ENCODE measurements at regions not wholly inside any gene's neighbourhood (a gene's known extent, or its start where the extent isn't known, plus 50 kb on each side); places are given as distances from the start of the nearest gene placed in this dataset.
"Not testable (repeated sequence)": the region's sequence is repeated elsewhere in the genome, so short reads cannot be mapped to it uniquely, and the experiment has no call there.

GRCh38 chr12:83932011-83932410 is 980.6 kb downstream of the SLC6A15 start:
- intact Hi-C loops (cut with micrococcal nuclease): no loop called here
- ATAC-seq (ENCODE audit: low read depth) (no peak), DNase-seq (no peak)
- Histone ChIP-seq H3K9me3 (ENCODE audit: control extremely low read depth in 1 of 3, control insufficient read depth in 2 of 3, insufficient read depth in 1 of 3, low read length in 2 of 3) (no peaks in the 10 kb centered on the region), H3K27me3 (replicated peaks in 1 of 4; ENCODE audit: control extremely low read depth in 1 of 4, control insufficient read depth in 3 of 4, insufficient read depth in 4 of 4, low read length in 3 of 4) (no peaks in the 10 kb centered on the region), H3K4me2 (replicated peaks; ENCODE audit: low read depth, low read length, poor library complexity, severe bottlenecking) (no peak overlapping the region), H3K79me2 (ENCODE audit: control insufficient read depth, insufficient read depth, low read length) (no peaks in the 10 kb centered on the region), H3K27ac (ENCODE audit: low read length in 2 of 2) (no peak overlapping the region), H3K4me1 (ENCODE audit: control insufficient read depth in 2 of 2, insufficient read depth in 2 of 2, low read length in 2 of 2) (no peaks in the 10 kb centered on the region), H2AFZ (ENCODE audit: insufficient read depth, low read depth, low read length, poor library complexity, severe bottlenecking) (no peak overlapping the region), H4K20me1 (ENCODE audit: control insufficient read depth, insufficient read depth, low read length, poor library complexity, severe bottlenecking) (no peaks in the 10 kb centered on the region), H3K36me3 (replicated peaks in 1 of 2; ENCODE audit: control extremely low read depth in 1 of 2, control insufficient read depth in 1 of 2, extremely low read depth in 1 of 2, insufficient read depth in 2 of 2, low read length in 1 of 2) (no peaks in the 10 kb centered on the region), H3K4me3 (ENCODE audit: control extremely low read depth in 1 of 5, extremely low read depth in 1 of 5, insufficient read depth in 1 of 5, low read depth in 2 of 5, low read length in 4 of 5) (no peak overlapping the region), H3K9ac (ENCODE audit: low read length) (no peak overlapping the region)
- no peaks in the 10 kb centered on the region for H3K27me3 Mint-ChIP-seq
- TF ChIP-seq CTCF (IDR thresholded peaks at IDR 0.05): no peak
- no peak overlapping the region for H3K27ac Mint-ChIP-seq
- POLR2A ChIA-PET: no interaction called here
- H3K4me3 Mint-ChIP-seq: no peak overlapping the region
- H3K4me1 Mint-ChIP-seq: no peaks in the 10 kb centered on the region
- CTCF ChIA-PET: no interaction called here
- H3K9me3 Mint-ChIP-seq (ENCODE audit: insufficient read depth): peaks cover 3% of the 10 kb centered on the region
- no CpG with 5 or more reads among the region's 4 CpGs for WGBS (ENCODE audit: insufficient coverage)

- Histone ChIP-seq H4K20me1 (ENCODE audit: control insufficient read depth, insufficient read depth, low read length, poor library complexity, severe bottlenecking) (no peaks in the 10 kb centered on the region), H3K36me3 (replicated peaks in 1 of 2; ENCODE audit: control extremely low read depth in 1 of 2, control insufficient read depth in 1 of 2, extremely low read depth in 1 of 2, insufficient read depth in 2 of 2, low read length in 1 of 2) (no peaks in the 10 kb centered on the region), H2AFZ (ENCODE audit: insufficient read depth, low read depth, low read length, poor library complexity, severe bottlenecking) (no peak overlapping the region), H3K9me3 (ENCODE audit: control extremely low read depth in 1 of 3, control insufficient read depth in 2 of 3, insufficient read depth in 1 of 3, low read length in 2 of 3) (no peaks in the 10 kb centered on the region), H3K9ac (ENCODE audit: low read length) (no peak overlapping the region), H3K27me3 (replicated peaks in 1 of 4; ENCODE audit: control extremely low read depth in 1 of 4, control insufficient read depth in 3 of 4, insufficient read depth in 4 of 4, low read length in 3 of 4) (no peaks in the 10 kb centered on the region), H3K27ac (ENCODE audit: low read length in 2 of 2) (no peak overlapping the region), H3K4me2 (replicated peaks; ENCODE audit: low read depth, low read length, poor library complexity, severe bottlenecking) (no peak overlapping the region), H3K4me3 (ENCODE audit: control extremely low read depth in 1 of 5, extremely low read depth in 1 of 5, insufficient read depth in 1 of 5, low read depth in 2 of 5, low read length in 4 of 5) (no peak overlapping the region), H3K79me2 (ENCODE audit: control insufficient read depth, insufficient read depth, low read length) (no peaks in the 10 kb centered on the region), H3K4me1 (ENCODE audit: control insufficient read depth in 2 of 2, insufficient read depth in 2 of 2, low read length in 2 of 2) (no peaks in the 10 kb centered on the region)
- Mint-ChIP-seq H3K27ac (no peak overlapping the region), H3K9me3 (ENCODE audit: insufficient read depth) (peaks cover 3% of the 10 kb centered on the region), H3K4me3 (no peak overlapping the region), H3K27me3 (no peaks in the 10 kb centered on the region), H3K4me1 (no peaks in the 10 kb centered on the region)
- no peak for DNase-seq
- POLR2A ChIA-PET: no interaction called here
- TF ChIP-seq CTCF (IDR thresholded peaks at IDR 0.05) (no peak), EZH2 (IDR thresholded peaks at IDR 0.05; ENCODE audit: borderline replicate concordance, insufficient read depth, low read depth, low read length, poor library complexity, severe bottlenecking) (no peak)
- intact Hi-C loops (cut with micrococcal nuclease): no loop called here
- CTCF ChIA-PET: no interaction called here
- no peak for ATAC-seq (ENCODE audit: low read depth)
Observed at GRCh38 chr12:83931451-83931850, 981.1 kb downstream of the SLC6A15 start.

- H3K27me3 Mint-ChIP-seq; H3K9me3 ChIP-seq (ENCODE audit: control extremely low read depth in 1 of 3, control insufficient read depth in 2 of 3, insufficient read depth in 1 of 3, low read length in 2 of 3); ATAC-seq (ENCODE audit: low read depth); H3K9me3 Mint-ChIP-seq (ENCODE audit: insufficient read depth); H2AFZ ChIP-seq (ENCODE audit: insufficient read depth, low read depth, low read length, poor library complexity, severe bottlenecking); H3K27me3 ChIP-seq (replicated peaks in 1 of 4; ENCODE audit: control extremely low read depth in 1 of 4, control insufficient read depth in 3 of 4, insufficient read depth in 4 of 4, low read length in 3 of 4); H3K27ac Mint-ChIP-seq; H3K27ac ChIP-seq (ENCODE audit: low read length in 2 of 2); H3K79me2 ChIP-seq (ENCODE audit: control insufficient read depth, insufficient read depth, low read length); H4K20me1 ChIP-seq (ENCODE audit: control insufficient read depth, insufficient read depth, low read length, poor library complexity, severe bottlenecking); DNase-seq; H3K9ac ChIP-seq (ENCODE audit: low read length); H3K36me3 ChIP-seq (replicated peaks in 1 of 2; ENCODE audit: control extremely low read depth in 1 of 2, control insufficient read depth in 1 of 2, extremely low read depth in 1 of 2, insufficient read depth in 2 of 2, low read length in 1 of 2); POLR2A ChIA-PET; H3K4me2 ChIP-seq (replicated peaks; ENCODE audit: low read depth, low read length, poor library complexity, severe bottlenecking); CTCF ChIA-PET; intact Hi-C loops (cut with micrococcal nuclease); H3K4me1 Mint-ChIP-seq; H3K4me3 ChIP-seq (ENCODE audit: control extremely low read depth in 1 of 5, extremely low read depth in 1 of 5, insufficient read depth in 1 of 5, low read depth in 2 of 5, low read length in 4 of 5); H3K4me3 Mint-ChIP-seq; H3K4me1 ChIP-seq (ENCODE audit: control insufficient read depth in 2 of 2, insufficient read depth in 2 of 2, low read length in 2 of 2): not testable (repeated sequence)
- WGBS (ENCODE audit: insufficient coverage): 95% methylated on average over 7 of the region's 13 CpGs
Observed at GRCh38 chr12:83929792-83930191, 982.8 kb downstream of the SLC6A15 start.

Measured in B cell (primary cell).